CD4-positive, alpha-beta memory T cell (primary cell): ENCODE measurements at regions not wholly inside any gene's neighbourhood (a gene's known extent, or its start where the extent isn't known, plus 50 kb on each side); places are given as distances from the start of the nearest gene placed in this dataset.
A peak's percentile ranks its signal among the peaks of the same experiment; 100 is the strongest.
"Not testable (repeated sequence)": the region's sequence is repeated elsewhere in the genome, so short reads cannot be mapped to it uniquely, and the experiment has no call there.

Experiments used
- CTCF ChIA-PET: fragments of 350-600 bp; sonication (Branson Sonifier 250); formaldehyde crosslinking; loops from one replicate; lab custom pipeline; 2021; ENCODE audit warnings: inconsistent platforms; ENCODE audit not compliant: partially characterized antibody; lab: Charles Lee
- POLR2A ChIA-PET: fragments of 350-600 bp; sonication (Branson Sonifier 250); formaldehyde crosslinking; loops from one replicate; lab custom pipeline; 2021; ENCODE audit not compliant: partially characterized antibody; lab: Charles Lee
- DNase-seq, 5 donors: peaks; one replicate each; pipeline versions ENCODE4 v3.0.0 to v3.0.0-alpha.2; 2020 to 2022; ENCODE audit warnings: mixed read lengths in 1 of 5
- H3K27ac ChIP-seq: one replicate; pipeline ENCODE4 v1.7.0; 2013; ENCODE audit warnings: low read depth, low read length
- H3K27me3 ChIP-seq: 2 replicates; pipeline ENCODE4 v1.7.0; 2013; ENCODE audit warnings: mild to moderate bottlenecking, low read length, moderate library complexity; ENCODE audit not compliant: insufficient read depth
- H3K36me3 ChIP-seq: 2 replicates; pipeline ENCODE4 v1.7.0; 2013; ENCODE audit warnings: mild to moderate bottlenecking, low read length, moderate library complexity; ENCODE audit not compliant: insufficient read depth
- H3K4me1 ChIP-seq: 2 replicates; pipeline ENCODE4 v1.7.0; 2013; ENCODE audit warnings: mild to moderate bottlenecking, low read length, moderate library complexity; ENCODE audit not compliant: insufficient read depth
- H3K4me3 ChIP-seq, 2 donors: one replicate each; pipeline ENCODE4 v1.7.0; 2013; ENCODE audit warnings: low read length in 2 of 2, mild to moderate bottlenecking in 1 of 2
- H3K9me3 ChIP-seq, 2 donors: one replicate each; pipeline ENCODE4 v1.7.0; 2013; ENCODE audit warnings: low read length in 2 of 2, control low read depth in 1 of 2; ENCODE audit not compliant: control insufficient read depth in 1 of 2
- H3K27ac Mint-ChIP-seq, 7 donors: one replicate each; pipeline ENCODE4 v1.8.0; 2020 to 2021; ENCODE audit warnings: mixed read lengths in 7 of 7, mild to moderate bottlenecking in 6 of 7, inconsistent platforms in 3 of 7, moderate library complexity in 3 of 7
- H3K27me3 Mint-ChIP-seq, 2 donors: one replicate each; pipeline ENCODE4 v1.8.0; 2020 to 2021; ENCODE audit warnings: mixed read lengths in 2 of 2
- H3K36me3 Mint-ChIP-seq, 2 donors: one replicate each; pipeline ENCODE4 v1.8.0; 2020 to 2021; ENCODE audit warnings: mixed read lengths in 2 of 2, inconsistent platforms in 1 of 2, mild to moderate bottlenecking in 1 of 2
- H3K4me1 Mint-ChIP-seq, 4 donors: one replicate each; pipeline ENCODE4 v1.8.0; 2020 to 2021; ENCODE audit warnings: mixed read lengths in 4 of 4, mild to moderate bottlenecking in 1 of 4
- H3K4me3 Mint-ChIP-seq, 8 donors: one replicate each; pipeline ENCODE4 v1.8.0; 2020 to 2021; ENCODE audit warnings: mixed read lengths in 8 of 8, mild to moderate bottlenecking in 7 of 8, moderate library complexity in 6 of 8, inconsistent platforms in 3 of 8
- H3K9me3 Mint-ChIP-seq, 8 donors: one replicate each; pipeline ENCODE4 v1.8.0; 2020 to 2021; ENCODE audit warnings: mixed read lengths in 8 of 8, mild to moderate bottlenecking in 5 of 8, inconsistent platforms in 3 of 8, moderate library complexity in 1 of 8
- intact Hi-C: fragments of 100-400 bp; cut with micrococcal nuclease; formaldehyde crosslinking; loops from one replicate; pipeline ENCODE4 v1.15.1; 2023

DNA sequence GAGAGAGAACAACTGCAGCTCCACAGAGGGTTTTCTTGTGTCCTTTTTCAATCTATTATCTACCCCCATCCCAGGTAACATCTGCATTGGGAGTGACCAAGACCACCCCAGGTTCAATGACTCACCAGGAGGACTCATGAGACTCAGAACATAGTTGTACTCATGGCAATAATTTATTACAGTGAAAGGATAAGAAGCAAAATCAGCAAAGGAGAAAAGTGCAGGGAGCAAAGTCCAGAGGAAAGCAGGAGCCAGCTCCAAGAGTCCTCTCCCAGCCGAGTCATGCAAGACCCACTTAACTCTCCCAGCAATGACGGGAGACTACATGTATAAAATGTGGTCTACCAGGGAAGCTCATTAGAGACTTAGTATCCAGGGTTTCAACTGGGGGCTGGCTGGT lies 129.5 kb upstream of the RBPJ start:
- Mint-ChIP-seq H3K27ac (peak overlapping the region in 3 of 7 donors; percentile 2 to 7 (median 3)), H3K27me3 (no peaks in the 10 kb centered on the region), H3K9me3 (no peaks in the 10 kb centered on the region), H3K36me3 (no peaks in the 10 kb centered on the region), H3K4me3 (no peak overlapping the region), H3K4me1 (peaks cover 21 to 35% (median 29%) of the 10 kb centered on the region in 4 donors)
- POLR2A ChIA-PET = no interaction called here
- H3K27ac ChIP-seq = no peak overlapping the region
- no peak overlapping the region for H3K4me3 ChIP-seq
- no peaks in the 10 kb centered on the region for H3K36me3 ChIP-seq
- no peaks in the 10 kb centered on the region for H3K27me3 ChIP-seq
- intact Hi-C loops = loop anchor here (10.0 kb wide), 2 partner anchors 327 to 673 kb away; partner anchors contain the start of genes SEL1L3 and STIM2
- H3K9me3 ChIP-seq = no peaks in the 10 kb centered on the region
- DNase-seq = no peak
- H3K4me1 ChIP-seq = peaks cover 24% of the 10 kb centered on the region
- CTCF ChIA-PET = no interaction called here

DNA sequence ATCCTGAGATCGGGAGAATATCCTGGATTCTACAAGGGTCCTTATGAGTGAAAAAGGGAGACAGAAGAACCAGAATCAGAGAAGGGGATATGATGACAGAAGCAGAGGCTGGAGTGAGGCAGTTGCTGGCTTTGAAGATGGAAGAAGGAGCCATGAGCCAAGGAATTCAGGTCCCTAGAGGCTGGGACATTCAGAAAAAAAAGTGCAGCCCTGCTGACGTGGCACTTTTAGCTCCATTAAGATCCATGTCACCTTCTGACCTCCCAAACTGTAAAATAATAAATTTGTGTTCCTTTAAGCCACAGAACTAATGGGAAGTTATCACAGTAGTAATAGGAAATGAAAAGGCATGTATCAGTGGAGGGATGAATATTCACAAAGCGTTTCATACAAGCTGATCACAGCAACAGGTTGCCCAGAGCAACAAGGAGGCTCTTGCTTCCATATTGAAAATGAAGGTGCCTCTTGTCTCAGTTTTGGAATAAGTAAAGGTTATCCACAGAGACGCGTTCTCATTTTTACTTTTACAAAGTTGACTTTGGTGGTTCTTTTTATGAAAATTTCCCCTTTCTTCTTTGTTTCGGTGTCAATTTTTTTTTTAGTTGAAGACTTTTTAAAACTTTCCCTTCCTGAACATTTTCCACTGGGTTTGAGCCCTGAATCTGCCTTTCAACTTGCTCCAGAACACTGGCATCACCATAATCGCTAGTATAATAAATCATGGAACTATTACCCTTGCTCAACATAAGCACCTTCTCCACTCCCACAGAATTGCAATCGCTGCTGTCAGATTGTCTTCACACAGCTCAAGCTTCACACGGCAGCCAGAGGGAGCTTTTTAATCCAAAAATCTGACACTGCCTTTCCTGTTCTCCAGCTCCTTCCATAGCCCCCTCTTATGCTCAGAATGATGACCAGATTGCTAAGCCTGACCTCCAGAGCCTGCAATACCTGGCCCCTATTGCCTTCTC lies 127.6 kb upstream of the RBPJ start:
- DNase-seq = no peak
- intact Hi-C loops = loop anchor here (10.0 kb wide), 2 partner anchors 328 to 672 kb away; partner anchors contain the start of genes SEL1L3 and STIM2
- peaks cover 33 to 51% (median 45%) of the 10 kb centered on the region in 4 donors for H3K4me1 Mint-ChIP-seq
- peak overlapping the region in 4 of 7 donors; percentile 13 to 86 (median 48) for H3K27ac Mint-ChIP-seq
- H3K27me3 Mint-ChIP-seq = no peaks in the 10 kb centered on the region
- no peaks in the 10 kb centered on the region for H3K9me3 ChIP-seq
- no peak overlapping the region for H3K27ac ChIP-seq
- no peak overlapping the region for H3K4me3 ChIP-seq
- H3K4me1 ChIP-seq = peaks cover 42% of the 10 kb centered on the region
- no peaks in the 10 kb centered on the region for H3K36me3 Mint-ChIP-seq
- CTCF ChIA-PET = interaction anchor here (0.7 to 2.4 kb wide), 6 partner anchors 10 to 132 kb away, joined by 3 to 10 read pairs (median 3); no protein-coding TSS in a partner anchor
- H3K9me3 Mint-ChIP-seq = no peaks in the 10 kb centered on the region
- POLR2A ChIA-PET = interaction anchor here (3.1 kb wide), 1 partner anchor 11 kb away, joined by 21 read pairs; no protein-coding TSS in a partner anchor
- H3K36me3 ChIP-seq = no peaks in the 10 kb centered on the region
- H3K4me3 Mint-ChIP-seq = peak overlapping the region in 6 of 8 donors; percentile 37 to 55 (median 43)
- no peaks in the 10 kb centered on the region for H3K27me3 ChIP-seq

DNA sequence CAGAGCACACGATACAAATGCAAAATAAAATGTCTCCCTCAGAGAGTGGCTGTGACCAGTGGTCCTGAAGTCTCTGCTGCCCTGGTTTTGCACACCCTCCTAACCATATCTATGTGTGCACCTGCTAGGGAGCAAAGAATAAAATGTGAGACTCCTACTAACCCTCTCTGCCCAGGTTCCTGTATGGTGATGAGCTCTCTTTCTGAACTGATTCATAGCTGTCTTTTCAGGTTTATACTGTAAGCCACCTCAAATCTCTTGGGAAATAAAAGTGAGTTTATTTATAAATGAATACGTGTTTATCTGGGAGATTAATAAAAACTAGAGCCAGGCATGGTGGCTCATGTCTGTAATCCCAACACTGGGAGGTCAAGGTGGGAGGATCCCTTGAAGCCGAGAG lies 126.0 kb upstream of the RBPJ start:
- Histone ChIP-seq H3K36me3 (no peaks in the 10 kb centered on the region), H3K4me1 (peaks cover 52% of the 10 kb centered on the region), H3K9me3 (no peaks in the 10 kb centered on the region), H3K4me3 (no peak overlapping the region), H3K27ac (no peak overlapping the region), H3K27me3 (no peaks in the 10 kb centered on the region)
- Mint-ChIP-seq H3K4me3 (no peak overlapping the region), H3K36me3 (no peaks in the 10 kb centered on the region), H3K27me3 (no peaks in the 10 kb centered on the region), H3K9me3 (no peaks in the 10 kb centered on the region), H3K4me1 (peaks cover 40 to 63% (median 56%) of the 10 kb centered on the region in 4 donors), H3K27ac (no peak overlapping the region)
- no peak for DNase-seq
- CTCF ChIA-PET = interaction anchor here (0.7 to 2.4 kb wide), 7 partner anchors 10 to 131 kb away, joined by 3 to 8 read pairs (median 6); no protein-coding TSS in a partner anchor
- POLR2A ChIA-PET = interaction anchor here (0.9 to 3.1 kb wide), 5 partner anchors 9 to 106 kb away, joined by 3 to 21 read pairs (median 3); no protein-coding TSS in a partner anchor
- intact Hi-C loops = loop anchor here (10.0 kb wide), 2 partner anchors 330 to 670 kb away; partner anchors contain the start of genes SEL1L3 and STIM2

DNA sequence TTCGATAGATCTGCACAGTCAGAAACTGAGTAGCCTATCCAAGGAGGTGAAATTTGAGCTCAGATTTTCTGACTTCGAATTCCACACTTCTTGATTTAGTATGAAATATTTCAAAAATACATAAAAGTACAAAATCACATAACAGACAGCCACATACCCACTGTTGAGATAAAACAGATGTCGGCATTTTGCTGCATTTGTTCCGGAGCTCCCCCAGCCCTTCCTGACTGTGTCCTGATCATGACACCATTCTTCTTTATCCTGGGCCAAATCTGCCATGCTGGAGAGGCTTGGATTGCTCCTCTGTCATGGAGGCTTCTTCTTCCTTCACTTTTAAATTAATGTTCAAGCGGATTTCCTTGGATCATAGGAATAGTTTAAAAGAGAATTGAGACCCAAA lies 124.2 kb upstream of the RBPJ start:
- Mint-ChIP-seq H3K4me3 (peak overlapping the region in 4 of 8 donors; percentile 72 to 87 (median 82)), H3K27me3 (no peaks in the 10 kb centered on the region), H3K4me1 (peaks cover 45 to 73% (median 68%) of the 10 kb centered on the region in 4 donors), H3K27ac (peak overlapping the region; percentile 4 to 95 (median 87)), H3K36me3 (no peaks in the 10 kb centered on the region), H3K9me3 (no peaks in the 10 kb centered on the region)
- H3K4me3 ChIP-seq = peak overlapping the region in 1 of 2 donors; percentile 43
- ChIA-PET POLR2A (interaction anchor here (1.0 to 3.3 kb wide), 4 partner anchors 37 to 122 kb away, joined by 3 to 26 read pairs (median 6); no protein-coding TSS in a partner anchor), CTCF (interaction anchor here (1.1 to 2.4 kb wide), 6 partner anchors 110 to 129 kb away, joined by 3 to 8 read pairs (median 4); no protein-coding TSS in a partner anchor)
- H3K27me3 ChIP-seq = no peaks in the 10 kb centered on the region
- no peak overlapping the region for H3K27ac ChIP-seq
- no peaks in the 10 kb centered on the region for H3K9me3 ChIP-seq
- intact Hi-C loops = loop anchor here (10.0 kb wide), 2 partner anchors 332 to 668 kb away; partner anchors contain the start of genes SEL1L3 and STIM2
- DNase-seq = no peak
- no peaks in the 10 kb centered on the region for H3K36me3 ChIP-seq
- H3K4me1 ChIP-seq = peaks cover 52% of the 10 kb centered on the region

DNA sequence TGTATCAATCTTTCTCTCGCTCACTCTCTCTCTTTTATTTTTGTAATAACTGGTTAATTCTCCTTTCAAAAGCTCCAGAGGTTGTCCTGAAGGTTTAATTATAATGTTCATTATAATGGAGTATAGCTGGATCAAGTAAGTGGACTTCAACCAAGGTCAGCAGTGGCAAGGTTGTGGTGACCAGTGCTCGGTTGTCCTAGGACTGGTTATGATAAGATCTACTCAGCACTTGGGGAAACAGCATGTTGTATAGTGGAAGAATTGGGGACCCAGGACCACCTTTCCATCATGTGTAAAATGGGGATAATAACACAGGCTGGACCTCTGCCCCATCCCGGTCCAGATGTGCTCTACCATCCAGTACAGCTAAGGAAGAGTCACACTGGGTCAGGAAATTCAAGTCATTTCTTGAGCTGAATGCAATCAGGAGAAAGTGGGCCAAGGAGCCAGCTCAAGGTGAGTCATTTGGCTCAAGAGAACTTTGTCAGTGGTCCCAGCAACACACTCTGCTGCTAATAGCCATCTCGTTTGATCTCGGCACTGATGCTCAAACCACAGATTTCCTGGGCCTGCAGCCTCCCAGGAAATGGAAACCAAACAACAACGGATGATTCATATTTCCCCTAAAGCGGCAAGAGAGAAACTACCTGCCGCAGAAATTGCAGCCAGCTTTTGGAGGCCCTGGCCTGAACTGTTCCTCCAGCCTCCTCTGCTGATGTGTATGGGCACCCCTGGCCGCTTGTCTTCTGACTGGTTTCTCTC lies 123.6 kb upstream of the RBPJ start:
- Histone ChIP-seq H3K4me3 (peak overlapping the region; percentile 43), H3K4me1 (peaks cover 52% of the 10 kb centered on the region), H3K27ac (peak overlapping the region; percentile 27), H3K36me3 (no peaks in the 10 kb centered on the region), H3K9me3 (no peaks in the 10 kb centered on the region), H3K27me3 (no peaks in the 10 kb centered on the region)
- Mint-ChIP-seq H3K9me3 (no peaks in the 10 kb centered on the region), H3K27me3 (no peaks in the 10 kb centered on the region), H3K4me3 (peak overlapping the region; percentile 72 to 88 (median 81)), H3K4me1 (peaks cover 45 to 80% (median 70%) of the 10 kb centered on the region in 4 donors), H3K27ac (peak overlapping the region; percentile 88 to 96 (median 94)), H3K36me3 (no peaks in the 10 kb centered on the region)
- peak; percentile 55 to 88 (median 68) for DNase-seq
- ChIA-PET CTCF (interaction anchor here (0.9 to 1.6 kb wide), 5 partner anchors 110 to 128 kb away, joined by 3 to 4 read pairs (median 3); no protein-coding TSS in a partner anchor), POLR2A (interaction anchor here (0.7 to 3.3 kb wide), 7 partner anchors 13 to 284 kb away, joined by 3 to 26 read pairs (median 4); partner anchors contain the start of gene SMIM20)
- intact Hi-C loops = loop anchor here (1.0 to 10.0 kb wide), 4 partner anchors 115 to 668 kb away; partner anchors contain the start of genes SEL1L3 and STIM2

DNA sequence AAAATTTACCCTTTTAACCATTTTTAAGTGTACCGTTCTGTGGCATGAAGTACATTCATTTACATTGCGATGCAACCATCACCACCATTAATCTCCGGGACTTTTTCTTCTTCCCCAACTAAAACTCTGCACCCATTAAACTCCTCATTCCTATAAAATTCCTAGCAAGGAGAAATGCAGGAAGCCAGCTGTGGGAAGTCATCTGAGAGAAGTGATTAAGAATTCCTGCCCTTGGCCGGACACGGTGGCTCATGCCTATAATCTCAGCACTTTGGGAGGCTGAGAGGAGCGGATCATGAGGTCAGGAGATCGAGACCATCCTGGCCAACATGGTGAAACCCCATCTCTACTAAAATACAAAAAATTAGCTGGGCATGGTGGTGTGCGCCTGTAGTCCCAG lies 121.9 kb upstream of the RBPJ start:
- CTCF ChIA-PET, H3K27me3 Mint-ChIP-seq, H3K9me3 ChIP-seq, H3K36me3 ChIP-seq, H3K36me3 Mint-ChIP-seq, H3K9me3 Mint-ChIP-seq, H3K27me3 ChIP-seq, DNase-seq, H3K27ac ChIP-seq, H3K4me3 ChIP-seq: not testable (repeated sequence)
- intact Hi-C loops = loop anchor here (10.0 kb wide), 2 partner anchors 334 to 666 kb away; partner anchors contain the start of genes SEL1L3 and STIM2
- peaks cover 52% of the 10 kb centered on the region for H3K4me1 ChIP-seq
- POLR2A ChIA-PET = interaction anchor here (0.6 to 3.3 kb wide), 2 partner anchors 120 to 138 kb away, joined by 3 to 26 read pairs; no protein-coding TSS in a partner anchor
- Mint-ChIP-seq H3K4me3 (peak overlapping the region in 3 of 8 donors; percentile 23 to 52 (median 31)), H3K27ac (peak overlapping the region in 5 of 7 donors; percentile 5 to 95 (median 43)), H3K4me1 (peaks cover 43 to 86% (median 71%) of the 10 kb centered on the region in 4 donors)
